AG04450 (cell line): ENCODE measurements at regions not wholly inside any gene's neighbourhood (a gene's known extent, or its start where the extent isn't known, plus 50 kb on each side); places are given as distances from the start of the nearest gene placed in this dataset.

Experiments used
- CTCF ChIA-PET: fragments of 300-600, 350-600 bp; formaldehyde crosslinking; extraction: SDS; loops from one replicate; lab custom pipeline; 2022; ENCODE audit warnings: antibody characterized with exemption, inconsistent platforms; lab: Charles Lee
- POLR2A ChIA-PET: fragments of 350-600 bp; formaldehyde crosslinking; extraction: SDS; loops from one replicate; lab custom pipeline; 2021; ENCODE audit warnings: antibody characterized with exemption, inconsistent platforms; lab: Yijun Ruan, JAX
- DNase-seq: peaks from one replicate; pipeline ENCODE4 v3.0.0-alpha.2; 2011; ENCODE audit warnings: low read depth, low spot score
- H3K27ac ChIP-seq: one replicate; pipeline ENCODE4 v1.5.1; 2012; ENCODE audit warnings: low read depth, low read length, control low read depth
- H3K27me3 ChIP-seq: one replicate; pipeline ENCODE4 v1.6.0; 2012; ENCODE audit warnings: low read length; ENCODE audit not compliant: control insufficient read depth, insufficient read depth
- H3K4me3 ChIP-seq: 2 replicates; pipeline ENCODE4 v1.5.1; 2011; ENCODE audit warnings: mild to moderate bottlenecking, low read depth, low read length, control low read depth
- H3K9me3 ChIP-seq: 2 replicates; pipeline ENCODE4 v1.5.1; 2012; ENCODE audit warnings: low read length; ENCODE audit not compliant: control insufficient read depth, insufficient read depth
- CTCF ChIP-seq: IDR thresholded peaks from 2 replicates; pipeline ENCODE4 v1.5.1; 2011; ENCODE audit warnings: low read depth, low read length, control low read depth, inconsistent platforms

- Histone ChIP-seq H3K9me3 (no peaks in the 10 kb centered on the region; the same call in 1 of the 2 replicates), H3K27ac (no peak overlapping the region), H3K4me3 (no peak overlapping the region), H3K27me3 (no peaks in the 10 kb centered on the region)
- no peak for TF ChIP-seq CTCF
- DNase-seq = no peak
- POLR2A ChIA-PET = no interaction called here
- CTCF ChIA-PET = no interaction called here
Measured at GRCh38 chr6:135592276-135592675, 94.7 kb upstream of the AHI1 start.

- POLR2A ChIA-PET = no interaction called here
- no peak for TF ChIP-seq CTCF
- Histone ChIP-seq H3K4me3 (no peak overlapping the region), H3K9me3 (no peaks in the 10 kb centered on the region), H3K27ac (no peak overlapping the region), H3K27me3 (no peaks in the 10 kb centered on the region)
- no peak for DNase-seq
- CTCF ChIA-PET = interaction anchor here (1.2 kb wide), 1 partner anchor 11 kb away, joined by 3 read pairs; no protein-coding TSS in a partner anchor
Measured at GRCh38 chr6:135594000-135594399, 96.5 kb upstream of the AHI1 start.

GRCh38 chr6:135600086-135600702 is 102.7 kb upstream of the AHI1 start:
- POLR2A ChIA-PET = no interaction called here

GRCh38 chr6:135600931-135601330 is 103.4 kb upstream of the AHI1 start:
- H3K27ac ChIP-seq = no peak overlapping the region
- H3K27me3 ChIP-seq = no peaks in the 10 kb centered on the region
- TF ChIP-seq CTCF = no peak
- H3K9me3 ChIP-seq = no peaks in the 10 kb centered on the region; the same call in 1 of the 2 replicates
- ChIA-PET CTCF (no interaction called here), POLR2A (no interaction called here)
- no peak overlapping the region for H3K4me3 ChIP-seq
- DNase-seq = no peak

More at GRCh38 chr6:135600086-135600702, 102.7 kb upstream of the AHI1 start:
- Histone ChIP-seq H3K27me3 (no peaks in the 10 kb centered on the region), H3K9me3 (no peaks in the 10 kb centered on the region; the same call in 1 of the 2 replicates), H3K4me3 (no peak overlapping the region), H3K27ac (no peak overlapping the region)
- DNase-seq = no peak
- CTCF ChIA-PET = no interaction called here
- no peak for TF ChIP-seq CTCF

- no peak for DNase-seq
- ChIA-PET CTCF (no interaction called here), POLR2A (no interaction called here)
- no peak overlapping the region for H3K27ac ChIP-seq
- no peaks in the 10 kb centered on the region for H3K27me3 ChIP-seq
- no peak for TF ChIP-seq CTCF
- H3K9me3 ChIP-seq = no peaks in the 10 kb centered on the region; the same call in 1 of the 2 replicates
- H3K4me3 ChIP-seq = no peak overlapping the region
Measured at GRCh38 chr6:135601857-135602256, 104.3 kb upstream of the AHI1 start.
